SH-SY5Y (cell line): ENCODE measurements at regions not wholly inside any gene's neighbourhood (a gene's known extent, or its start where the extent isn't known, plus 50 kb on each side); places are given as distances from the start of the nearest gene placed in this dataset.

Experiments used
- GATA2 ChIP-seq: IDR thresholded peaks from 2 replicates; pipeline ENCODE4 v1.6.1; 2011; ENCODE audit warnings: mild to moderate bottlenecking, low read depth, low read length
- GATA3 ChIP-seq: IDR thresholded peaks from 2 replicates; pipeline ENCODE4 v1.6.1; 2011; ENCODE audit warnings: low read depth, mild to moderate bottlenecking, low read length, moderate library complexity

- TF ChIP-seq GATA2 (no peak), GATA3 (no peak)
These were observed 115.8 kb upstream of the SORCS1 start for GRCh38 chr10:107280293-107280692.

GRCh38 chr10:107277591-107277990, 113.1 kb upstream of the SORCS1 start:
- TF ChIP-seq GATA2 (no peak), GATA3 (no peak)

- TF ChIP-seq GATA2 = no peak
- no peak for TF ChIP-seq GATA3
These were observed 111.3 kb upstream of the SORCS1 start for GRCh38 chr10:107275806-107276205.

DNA sequence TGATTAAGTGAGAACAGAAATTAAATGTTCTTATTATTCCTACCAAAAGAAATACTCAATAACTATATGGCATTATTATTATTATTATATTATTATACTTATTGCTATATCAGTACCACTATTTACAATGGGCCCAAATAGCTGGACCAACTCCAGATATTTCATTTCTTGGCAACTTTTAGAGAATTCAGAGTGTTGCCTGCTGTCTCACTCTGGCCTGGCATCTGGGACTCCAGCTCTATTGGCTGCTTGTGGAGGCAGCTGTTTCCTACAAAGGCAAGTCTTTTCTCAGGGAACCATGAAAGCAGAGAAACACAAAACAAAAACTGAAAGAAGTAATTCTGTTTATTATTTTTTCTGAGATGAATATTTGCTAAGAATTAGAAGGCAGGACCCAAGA, 105.1 kb upstream of the SORCS1 start:
- no peak for TF ChIP-seq GATA2
- TF ChIP-seq GATA3 = no peak

GRCh38 chr10:107264742-107265141, 100.2 kb upstream of the SORCS1 start:
- TF ChIP-seq GATA3 (no peak), GATA2 (no peak)

DNA sequence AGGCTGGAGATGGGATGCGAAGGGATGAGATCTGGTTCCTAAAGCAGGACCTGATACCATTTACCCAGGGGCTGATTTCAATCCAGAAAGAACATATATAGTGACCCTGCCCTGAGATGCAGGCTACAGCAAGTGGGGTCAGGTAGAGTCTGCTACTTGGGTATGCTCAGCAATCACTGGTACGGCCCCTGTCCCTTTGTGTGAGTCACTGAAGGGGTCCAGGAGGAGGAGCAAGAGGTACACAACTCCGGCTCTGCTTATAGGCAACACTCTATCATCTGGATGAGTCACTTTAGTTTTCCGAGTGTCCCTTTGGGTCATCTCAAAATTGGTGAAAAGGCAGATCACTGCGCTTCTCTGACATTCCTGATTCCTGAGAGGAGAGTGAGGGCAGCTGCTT, 79.6 kb upstream of the SORCS1 start:
- TF ChIP-seq GATA3 (no peak), GATA2 (no peak)

DNA sequence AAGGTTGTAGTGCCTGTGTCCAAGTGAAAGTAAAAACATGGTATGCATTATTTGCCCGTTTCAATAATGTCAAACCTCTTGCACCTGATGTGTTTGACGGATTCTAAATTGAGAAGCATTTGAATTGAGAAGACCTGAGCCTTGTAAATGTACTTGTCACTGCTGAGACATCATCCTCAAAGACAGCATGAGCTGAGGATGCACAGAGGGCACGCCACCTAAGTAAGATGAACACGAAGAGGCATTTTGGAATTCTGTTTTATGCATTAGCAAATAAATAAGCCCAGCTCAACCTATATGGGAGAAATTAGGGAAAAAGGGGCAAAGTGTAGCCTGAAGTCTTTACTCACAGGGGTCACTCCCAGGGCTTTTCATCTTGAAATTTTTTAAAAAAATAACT, 73.8 kb upstream of the SORCS1 start:
- no peak for TF ChIP-seq GATA2

GRCh38 chr10:107232013-107232412, 67.5 kb upstream of the SORCS1 start:
- no peak for TF ChIP-seq GATA3
- no peak for TF ChIP-seq GATA2

- TF ChIP-seq GATA2 = no peak
- TF ChIP-seq GATA3 = no peak
These were observed 66.4 kb upstream of the SORCS1 start for GRCh38 chr10:107230887-107231286.

GRCh38 chr10:107215681-107216080, 51.2 kb upstream of the SORCS1 start:
- TF ChIP-seq GATA2 (no peak), GATA3 (no peak)
